Stimulated activated naive B cell treated with anti-CD40 and anti-IgM and Interleukin-4, amounts not matched to agents 10 μg/mL and 1 μg/mL and 100 μg/mL, for 72 hours (primary cell): ENCODE measurements at regions not wholly inside any gene's neighbourhood (a gene's known extent, or its start where the extent isn't known, plus 50 kb on each side); places are given as distances from the start of the nearest gene placed in this dataset.
"Not testable (repeated sequence)": the region's sequence is repeated elsewhere in the genome, so short reads cannot be mapped to it uniquely, and the experiment has no call there.

Experiments used
- ATAC-seq, 2 donors: fragments of 150-1000 bp; cut with Tn5 transposase; replicated peaks; 2 replicates each; pipeline ENCODE4 v1.10.0; 2021; ENCODE audit warnings: moderate library complexity in 1 of 2
- DNase-seq: peaks from one replicate; pipeline ENCODE4 v3.0.0; 2021
- H3K27ac Mint-ChIP-seq: one replicate; pipeline ENCODE4 v1.8.0; 2022; ENCODE audit warnings: mild to moderate bottlenecking, mixed read lengths
- H3K27me3 Mint-ChIP-seq, 2 donors: one replicate each; pipeline ENCODE4 v1.8.0; 2022; ENCODE audit warnings: mixed read lengths in 2 of 2
- H3K36me3 Mint-ChIP-seq, 2 donors: one replicate each; pipeline ENCODE4 v1.8.0; 2022; ENCODE audit warnings: mixed read lengths in 2 of 2, mild to moderate bottlenecking in 1 of 2
- H3K4me1 Mint-ChIP-seq, 2 donors: one replicate each; pipeline ENCODE4 v1.8.0; 2022; ENCODE audit warnings: mixed read lengths in 2 of 2, mild to moderate bottlenecking in 1 of 2
- H3K4me3 Mint-ChIP-seq, 2 donors: one replicate each; pipeline ENCODE4 v1.8.0; 2022; ENCODE audit warnings: mild to moderate bottlenecking in 2 of 2, mixed read lengths in 2 of 2, moderate library complexity in 1 of 2
- H3K9me3 Mint-ChIP-seq, 2 donors: one replicate each; pipeline ENCODE4 v1.8.0; 2022; ENCODE audit warnings: mixed read lengths in 2 of 2, mild to moderate bottlenecking in 1 of 2

GRCh38 chr10:8347614-8348013 is 293.1 kb downstream of the GATA3 start:
- not testable (repeated sequence) for H3K9me3 Mint-ChIP-seq, H3K36me3 Mint-ChIP-seq, ATAC-seq, H3K27ac Mint-ChIP-seq, H3K4me1 Mint-ChIP-seq, DNase-seq, H3K4me3 Mint-ChIP-seq
- peaks cover 9 to 12% of the 10 kb centered on the region in 2 donors for H3K27me3 Mint-ChIP-seq

GRCh38 chr10:8349610-8350249 is 295.2 kb downstream of the GATA3 start:
- DNase-seq = no peak
- no peak overlapping the region for H3K27ac Mint-ChIP-seq
- H3K4me1 Mint-ChIP-seq = no peaks in the 10 kb centered on the region
- peaks cover 4 to 5% of the 10 kb centered on the region in 2 donors for H3K9me3 Mint-ChIP-seq
- H3K27me3 Mint-ChIP-seq = peaks cover 0 to 12% of the 10 kb centered on the region in 2 donors
- no peak overlapping the region for H3K4me3 Mint-ChIP-seq
- no peaks in the 10 kb centered on the region for H3K36me3 Mint-ChIP-seq
- no peak for ATAC-seq

GRCh38 chr10:8350250-8350967 is 295.9 kb downstream of the GATA3 start:
- no peak overlapping the region for H3K4me3 Mint-ChIP-seq
- ATAC-seq (no peak), DNase-seq (no peak)
- peaks cover 0 to 12% of the 10 kb centered on the region in 2 donors for H3K27me3 Mint-ChIP-seq
- no peaks in the 10 kb centered on the region for H3K36me3 Mint-ChIP-seq
- no peak overlapping the region for H3K27ac Mint-ChIP-seq
- no peaks in the 10 kb centered on the region for H3K4me1 Mint-ChIP-seq
- H3K9me3 Mint-ChIP-seq = peaks cover 4 to 5% of the 10 kb centered on the region in 2 donors

- no peaks in the 10 kb centered on the region for H3K36me3 Mint-ChIP-seq
- no peaks in the 10 kb centered on the region for H3K4me1 Mint-ChIP-seq
- DNase-seq (no peak), ATAC-seq (no peak)
- H3K27me3 Mint-ChIP-seq = peaks cover 11 to 18% of the 10 kb centered on the region in 2 donors
- H3K4me3 Mint-ChIP-seq = no peak overlapping the region
- H3K9me3 Mint-ChIP-seq = peaks cover 4 to 5% of the 10 kb centered on the region in 2 donors
- H3K27ac Mint-ChIP-seq = no peak overlapping the region
Measured at GRCh38 chr10:8352171-8353075, 297.9 kb downstream of the GATA3 start.

- Mint-ChIP-seq H3K9me3 (peaks cover 0 to 2% of the 10 kb centered on the region in 2 donors), H3K4me3 (no peak overlapping the region), H3K36me3 (no peaks in the 10 kb centered on the region), H3K27me3 (peaks cover 11 to 16% of the 10 kb centered on the region in 2 donors), H3K27ac (no peak overlapping the region), H3K4me1 (no peaks in the 10 kb centered on the region)
- DNase-seq (no peak), ATAC-seq (no peak)
Measured at GRCh38 chr10:8356283-8356682, 301.8 kb downstream of the GATA3 start.

- Mint-ChIP-seq H3K4me1 (no peaks in the 10 kb centered on the region), H3K9me3 (peaks cover 0 to 2% of the 10 kb centered on the region in 2 donors), H3K27ac (no peak overlapping the region), H3K36me3 (no peaks in the 10 kb centered on the region), H3K27me3 (peaks cover 9 to 11% of the 10 kb centered on the region in 2 donors), H3K4me3 (no peak overlapping the region)
- DNase-seq (no peak), ATAC-seq (no peak)
Measured at GRCh38 chr10:8359467-8359866, 305.0 kb downstream of the GATA3 start.

- Mint-ChIP-seq H3K4me3 (no peak overlapping the region), H3K36me3 (no peaks in the 10 kb centered on the region), H3K27ac (no peak overlapping the region), H3K27me3 (peaks cover 9 to 11% of the 10 kb centered on the region in 2 donors), H3K4me1 (no peaks in the 10 kb centered on the region), H3K9me3 (peaks cover 0 to 2% of the 10 kb centered on the region in 2 donors)
- DNase-seq = no peak
- ATAC-seq = no peak
Measured at GRCh38 chr10:8360365-8360764, 305.9 kb downstream of the GATA3 start.

GRCh38 chr10:8360814-8361509 is 306.5 kb downstream of the GATA3 start:
- no peak for ATAC-seq
- H3K27ac Mint-ChIP-seq = no peak overlapping the region
- no peak overlapping the region for H3K4me3 Mint-ChIP-seq
- DNase-seq = no peak
- no peaks in the 10 kb centered on the region for H3K4me1 Mint-ChIP-seq
- peaks cover 0 to 2% of the 10 kb centered on the region in 2 donors for H3K9me3 Mint-ChIP-seq
- H3K27me3 Mint-ChIP-seq = peaks cover 9 to 11% of the 10 kb centered on the region in 2 donors
- no peaks in the 10 kb centered on the region for H3K36me3 Mint-ChIP-seq

- no peak overlapping the region for H3K4me3 Mint-ChIP-seq
- H3K27me3 Mint-ChIP-seq = peaks cover 8% of the 10 kb centered on the region in 2 donors
- DNase-seq (no peak), ATAC-seq (no peak)
- H3K36me3 Mint-ChIP-seq = no peaks in the 10 kb centered on the region
- no peak overlapping the region for H3K27ac Mint-ChIP-seq
- no peaks in the 10 kb centered on the region for H3K4me1 Mint-ChIP-seq
- H3K9me3 Mint-ChIP-seq = peaks cover 0 to 2% of the 10 kb centered on the region in 2 donors
Measured at GRCh38 chr10:8361510-8361844, 307.0 kb downstream of the GATA3 start.

GRCh38 chr10:8365935-8366911 is 311.7 kb downstream of the GATA3 start:
- DNase-seq (no peak), ATAC-seq (no peak)
- Mint-ChIP-seq H3K4me1 (peaks cover 0 to 2% of the 10 kb centered on the region in 2 donors), H3K27me3 (peaks cover 5 to 7% of the 10 kb centered on the region in 2 donors), H3K9me3 (peaks cover 5 to 7% of the 10 kb centered on the region in 2 donors), H3K36me3 (no peaks in the 10 kb centered on the region), H3K27ac (no peak overlapping the region), H3K4me3 (no peak overlapping the region)

- H3K36me3 Mint-ChIP-seq, H3K4me3 Mint-ChIP-seq, H3K4me1 Mint-ChIP-seq, ATAC-seq, DNase-seq: not testable (repeated sequence)
- H3K27ac Mint-ChIP-seq = peak overlapping the region; percentile 42
- H3K27me3 Mint-ChIP-seq = peaks cover 5 to 12% of the 10 kb centered on the region in 2 donors
- H3K9me3 Mint-ChIP-seq = peaks cover 5 to 12% of the 10 kb centered on the region in 2 donors
Measured at GRCh38 chr10:8367672-8368411, 313.4 kb downstream of the GATA3 start.

GRCh38 chr10:8369666-8370065 is 315.2 kb downstream of the GATA3 start:
- Mint-ChIP-seq H3K36me3 (no peaks in the 10 kb centered on the region), H3K4me3 (no peak overlapping the region), H3K4me1 (peaks cover 0 to 2% of the 10 kb centered on the region in 2 donors), H3K27me3 (peaks cover 5 to 12% of the 10 kb centered on the region in 2 donors), H3K9me3 (peaks cover 5 to 12% of the 10 kb centered on the region in 2 donors), H3K27ac (no peak overlapping the region)
- DNase-seq = peak; percentile 3
- peak in 1 of 2 donors; percentile 82 for ATAC-seq
